HepG2 (cell line): ENCODE measurements at regions not wholly inside any gene's neighbourhood (a gene's known extent, or its start where the extent isn't known, plus 50 kb on each side); places are given as distances from the start of the nearest gene placed in this dataset.

Experiments
- CBX5 ChIP-seq: sonication (generic); formaldehyde crosslinking; IDR thresholded peaks from 2 replicates; pipeline ENCODE4 v1.4.0; 2020; ENCODE audit warnings: missing genetic modification reagents, borderline replicate concordance
- GABPA ChIP-seq, 2 experiments: IDR thresholded peaks; 2 replicates each; pipeline ENCODE4 v1.6.1; 2011 to 2016; ENCODE audit warnings: low read depth in 2 of 2, low read length in 1 of 2, missing biosample characterization in 1 of 2, missing genetic modification characterization in 1 of 2
- HIVEP1 ChIP-seq: sonication (generic); formaldehyde crosslinking; IDR thresholded peaks from 2 replicates; pipeline ENCODE4 v1.4.0; 2020; ENCODE audit warnings: mild to moderate bottlenecking, missing genetic modification reagents
- MEF2D ChIP-seq: sonication (generic); formaldehyde crosslinking; IDR thresholded peaks from 2 replicates; pipeline ENCODE4 v1.5.1; 2020; ENCODE audit warnings: mild to moderate bottlenecking, missing genetic modification reagents
- POLR2AphosphoS5 ChIP-seq: IDR thresholded peaks from 2 replicates; pipeline ENCODE4 v1.6.1; 2012; ENCODE audit warnings: low read depth, low read length
- SP1 ChIP-seq, 2 experiments: fragments of 450-650 bp in 1 of 2; sonication (generic) in 1 of 2; formaldehyde crosslinking in 1 of 2; IDR thresholded peaks; 2 replicates each; pipeline versions ENCODE4 v1.4.0 to v1.6.1; 2016 to 2020; ENCODE audit warnings: missing genetic modification reagents in 1 of 2
- TF ChIP-seq, protein P1 (sequence below): sonication (generic); formaldehyde crosslinking; IDR thresholded peaks from 2 replicates; pipeline ENCODE4 v1.5.0; 2020; ENCODE audit warnings: mild to moderate bottlenecking, missing genetic modification reagents, moderate library complexity
- TF ChIP-seq, protein P2 (sequence below): IDR thresholded peaks from 2 replicates; pipeline ENCODE4 v1.6.1; 2016; ENCODE audit warnings: control low read depth
- TF ChIP-seq, protein P3 (sequence below): sonication (generic); formaldehyde crosslinking; IDR thresholded peaks from 2 replicates; pipeline ENCODE4 v1.4.0; 2020; ENCODE audit warnings: missing genetic modification reagents
- TF ChIP-seq, protein P4 (sequence below): sonication (generic); formaldehyde crosslinking; conservative IDR thresholded peaks from 2 replicates; pipeline ENCODE4 v1.8.1; 2023; ENCODE audit warnings: missing genetic modification reagents

DNA sequence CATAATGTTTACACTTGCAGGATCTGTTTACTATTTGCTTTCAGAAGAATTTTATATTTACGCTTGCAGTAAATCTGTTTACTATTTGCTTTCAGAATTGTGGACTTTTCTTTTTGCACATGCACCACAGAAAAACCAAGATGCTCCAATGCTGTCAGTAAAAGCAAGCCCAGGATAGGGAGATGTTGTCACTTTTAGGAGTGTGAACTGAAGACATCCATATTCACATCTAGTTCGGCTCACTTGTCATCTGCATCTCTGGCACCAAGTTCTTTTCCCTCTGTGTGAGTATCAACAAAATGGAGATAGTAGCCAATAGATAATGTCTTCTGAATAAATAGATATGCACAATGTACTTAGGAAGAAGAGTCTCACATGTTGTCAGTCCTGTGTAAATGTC is 109.3 kb upstream of the MXRA5 start:
- TF ChIP-seq MEF2D (CRISPR knock-in tag) (no peak), HIVEP1 (CRISPR knock-in tag) (no peak), POLR2AphosphoS5 (no peak), GABPA (IDR thresholded peaks at IDR 0.05; ENCODE audit: low read depth, low read length) (no peak), GABPA (CRISPR knock-in tag; IDR thresholded peaks at IDR 0.05; ENCODE audit: low read depth) (no peak), SP1 (IDR thresholded peaks at IDR 0.05) (no peak), SP1 (CRISPR knock-in tag; IDR thresholded peaks at IDR 0.05) (no peak), CBX5 (no peak)
- TF ChIP-seq, protein P1, sequence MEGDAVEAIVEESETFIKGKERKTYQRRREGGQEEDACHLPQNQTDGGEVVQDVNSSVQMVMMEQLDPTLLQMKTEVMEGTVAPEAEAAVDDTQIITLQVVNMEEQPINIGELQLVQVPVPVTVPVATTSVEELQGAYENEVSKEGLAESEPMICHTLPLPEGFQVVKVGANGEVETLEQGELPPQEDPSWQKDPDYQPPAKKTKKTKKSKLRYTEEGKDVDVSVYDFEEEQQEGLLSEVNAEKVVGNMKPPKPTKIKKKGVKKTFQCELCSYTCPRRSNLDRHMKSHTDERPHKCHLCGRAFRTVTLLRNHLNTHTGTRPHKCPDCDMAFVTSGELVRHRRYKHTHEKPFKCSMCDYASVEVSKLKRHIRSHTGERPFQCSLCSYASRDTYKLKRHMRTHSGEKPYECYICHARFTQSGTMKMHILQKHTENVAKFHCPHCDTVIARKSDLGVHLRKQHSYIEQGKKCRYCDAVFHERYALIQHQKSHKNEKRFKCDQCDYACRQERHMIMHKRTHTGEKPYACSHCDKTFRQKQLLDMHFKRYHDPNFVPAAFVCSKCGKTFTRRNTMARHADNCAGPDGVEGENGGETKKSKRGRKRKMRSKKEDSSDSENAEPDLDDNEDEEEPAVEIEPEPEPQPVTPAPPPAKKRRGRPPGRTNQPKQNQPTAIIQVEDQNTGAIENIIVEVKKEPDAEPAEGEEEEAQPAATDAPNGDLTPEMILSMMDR (CRISPR knock-in tag), result no peak
- TF ChIP-seq, protein P2, sequence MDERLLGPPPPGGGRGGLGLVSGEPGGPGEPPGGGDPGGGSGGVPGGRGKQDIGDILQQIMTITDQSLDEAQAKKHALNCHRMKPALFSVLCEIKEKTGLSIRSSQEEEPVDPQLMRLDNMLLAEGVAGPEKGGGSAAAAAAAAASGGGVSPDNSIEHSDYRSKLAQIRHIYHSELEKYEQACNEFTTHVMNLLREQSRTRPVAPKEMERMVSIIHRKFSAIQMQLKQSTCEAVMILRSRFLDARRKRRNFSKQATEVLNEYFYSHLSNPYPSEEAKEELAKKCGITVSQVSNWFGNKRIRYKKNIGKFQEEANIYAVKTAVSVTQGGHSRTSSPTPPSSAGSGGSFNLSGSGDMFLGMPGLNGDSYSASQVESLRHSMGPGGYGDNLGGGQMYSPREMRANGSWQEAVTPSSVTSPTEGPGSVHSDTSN (CRISPR knock-in tag), result no peak
- TF ChIP-seq, protein P3, sequence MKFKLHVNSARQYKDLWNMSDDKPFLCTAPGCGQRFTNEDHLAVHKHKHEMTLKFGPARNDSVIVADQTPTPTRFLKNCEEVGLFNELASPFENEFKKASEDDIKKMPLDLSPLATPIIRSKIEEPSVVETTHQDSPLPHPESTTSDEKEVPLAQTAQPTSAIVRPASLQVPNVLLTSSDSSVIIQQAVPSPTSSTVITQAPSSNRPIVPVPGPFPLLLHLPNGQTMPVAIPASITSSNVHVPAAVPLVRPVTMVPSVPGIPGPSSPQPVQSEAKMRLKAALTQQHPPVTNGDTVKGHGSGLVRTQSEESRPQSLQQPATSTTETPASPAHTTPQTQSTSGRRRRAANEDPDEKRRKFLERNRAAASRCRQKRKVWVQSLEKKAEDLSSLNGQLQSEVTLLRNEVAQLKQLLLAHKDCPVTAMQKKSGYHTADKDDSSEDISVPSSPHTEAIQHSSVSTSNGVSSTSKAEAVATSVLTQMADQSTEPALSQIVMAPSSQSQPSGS (CRISPR knock-in tag), result no peak
- TF ChIP-seq, protein P4, sequence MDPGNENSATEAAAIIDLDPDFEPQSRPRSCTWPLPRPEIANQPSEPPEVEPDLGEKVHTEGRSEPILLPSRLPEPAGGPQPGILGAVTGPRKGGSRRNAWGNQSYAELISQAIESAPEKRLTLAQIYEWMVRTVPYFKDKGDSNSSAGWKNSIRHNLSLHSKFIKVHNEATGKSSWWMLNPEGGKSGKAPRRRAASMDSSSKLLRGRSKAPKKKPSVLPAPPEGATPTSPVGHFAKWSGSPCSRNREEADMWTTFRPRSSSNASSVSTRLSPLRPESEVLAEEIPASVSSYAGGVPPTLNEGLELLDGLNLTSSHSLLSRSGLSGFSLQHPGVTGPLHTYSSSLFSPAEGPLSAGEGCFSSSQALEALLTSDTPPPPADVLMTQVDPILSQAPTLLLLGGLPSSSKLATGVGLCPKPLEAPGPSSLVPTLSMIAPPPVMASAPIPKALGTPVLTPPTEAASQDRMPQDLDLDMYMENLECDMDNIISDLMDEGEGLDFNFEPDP, result no peak
